HG03159 (cell line): ENCODE measurements at regions not wholly inside any gene's neighbourhood (a gene's known extent, or its start where the extent isn't known, plus 50 kb on each side); places are given as distances from the start of the nearest gene placed in this dataset.

Experiments
- ATAC-seq: cut with Tn5 transposase; IDR thresholded peaks from one replicate; pipeline ENCODE4 v1.9.1; 2021; ENCODE audit warnings: mild to moderate bottlenecking, moderate library complexity; ENCODE audit not compliant: unreplicated experiment

DNA sequence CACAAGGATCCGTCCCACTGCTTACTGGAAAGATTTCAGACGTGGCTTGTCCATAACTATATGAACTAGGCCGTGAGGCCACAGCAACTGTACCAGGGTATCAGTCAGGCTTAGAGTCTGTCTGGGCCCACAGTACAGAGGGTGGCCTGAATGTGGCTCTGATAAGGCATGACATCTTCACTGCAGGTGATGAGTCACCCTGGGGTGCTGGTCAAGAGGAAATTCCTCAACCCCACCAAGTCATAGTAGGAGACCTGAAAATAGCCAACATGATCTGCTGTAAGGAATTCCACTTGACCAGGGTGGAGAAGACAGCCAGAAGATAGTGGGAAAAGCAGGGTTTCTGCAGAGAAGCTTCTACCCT is 107.7 kb downstream of the INHBB start:
- ATAC-seq, result no peak

DNA sequence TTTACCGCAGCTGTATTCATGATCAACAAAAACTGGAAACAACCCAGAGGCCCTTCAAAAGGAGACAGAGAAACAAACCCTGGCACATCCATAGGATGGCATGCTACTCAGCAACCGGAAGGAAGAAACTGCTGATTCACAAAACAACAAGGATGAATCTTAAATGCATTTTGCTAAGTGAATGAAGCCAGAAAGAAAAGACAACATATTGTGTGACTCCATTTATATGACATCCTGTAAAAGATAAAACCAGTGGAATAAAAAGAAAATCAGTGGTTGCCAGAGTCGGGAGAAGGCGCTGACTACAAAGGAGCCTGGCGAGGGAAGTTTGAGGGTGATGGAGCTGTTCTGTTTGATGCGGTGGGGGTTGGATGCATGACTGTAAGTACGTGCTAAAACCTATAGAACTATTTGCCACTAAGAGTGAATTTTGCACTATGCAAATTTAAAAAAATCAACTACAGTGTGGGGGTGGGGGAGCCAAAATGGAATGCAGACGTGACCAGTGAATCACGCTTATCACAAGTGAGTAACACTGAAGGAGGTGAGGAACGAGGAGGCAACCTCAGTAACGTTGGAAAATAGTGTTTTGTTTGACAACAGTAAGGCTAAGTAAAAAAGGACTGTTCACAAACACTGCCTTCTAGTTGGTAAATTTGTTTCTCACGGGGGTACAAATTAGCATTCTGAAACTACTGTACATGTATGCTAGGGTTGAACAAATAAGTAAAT is 108.9 kb downstream of the INHBB start:
- no peak for ATAC-seq

DNA sequence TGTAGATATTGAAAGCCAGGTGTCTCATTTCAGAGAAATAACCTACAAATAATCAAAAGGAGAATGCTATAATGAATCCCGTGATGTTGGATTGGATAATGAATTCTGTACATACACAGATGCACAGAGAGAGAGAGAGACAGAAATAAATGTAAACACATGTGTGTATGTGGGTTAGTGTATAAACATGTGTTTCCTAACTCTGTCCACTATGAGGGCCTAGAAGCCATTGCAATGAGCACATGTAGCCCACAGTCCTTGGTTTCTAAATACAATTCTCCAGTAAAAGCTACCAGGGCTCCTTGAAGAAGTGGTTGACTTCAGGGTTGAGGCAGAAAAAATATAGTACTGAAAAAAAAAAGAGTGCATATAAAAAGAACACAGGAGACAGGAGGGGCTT is 109.5 kb downstream of the INHBB start:
- no peak for ATAC-seq

- ATAC-seq, result no peak
These were observed 110.9 kb downstream of the INHBB start for GRCh38 chr2:120456867-120457266.

DNA sequence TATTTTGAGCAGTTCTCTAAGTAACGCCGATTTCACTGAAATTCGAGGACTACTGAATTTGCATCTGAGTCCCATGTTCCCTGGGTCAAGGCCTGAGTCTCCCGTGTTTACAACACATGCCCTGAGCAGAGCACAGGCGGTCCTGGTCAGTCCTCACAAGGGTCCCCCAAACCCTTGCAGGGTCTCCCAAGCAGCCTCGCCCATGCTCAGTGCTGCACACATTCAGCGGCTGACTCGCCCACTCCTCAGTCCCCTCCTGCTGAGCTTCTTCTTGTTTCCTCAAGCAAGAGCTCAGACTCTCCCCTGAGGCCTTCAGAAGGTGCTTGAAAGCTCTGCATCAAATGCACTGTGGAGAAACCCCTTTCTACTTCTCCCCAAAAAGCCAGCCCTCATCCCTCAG is 114.6 kb downstream of the INHBB start:
- ATAC-seq, result no peak

DNA sequence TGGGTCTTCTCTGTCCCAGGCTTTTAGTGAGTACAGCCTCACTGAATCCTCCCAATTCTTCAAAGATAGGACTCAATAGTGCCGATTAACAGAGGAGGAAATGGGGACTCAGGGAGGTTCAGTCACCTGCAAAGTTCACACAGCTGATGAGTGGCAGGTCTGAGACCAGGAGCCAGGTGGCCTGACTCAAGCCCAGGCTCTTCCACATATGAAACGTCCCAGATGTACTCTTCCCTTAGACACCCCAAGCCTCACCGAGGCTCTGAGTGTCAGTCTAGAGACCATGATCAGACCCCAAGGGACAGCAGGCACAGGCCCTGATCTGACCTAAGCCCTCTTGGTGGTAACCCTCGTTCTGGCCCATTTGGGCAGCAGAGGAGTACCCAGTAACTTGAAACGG is 115.2 kb downstream of the INHBB start:
- no peak for ATAC-seq

DNA sequence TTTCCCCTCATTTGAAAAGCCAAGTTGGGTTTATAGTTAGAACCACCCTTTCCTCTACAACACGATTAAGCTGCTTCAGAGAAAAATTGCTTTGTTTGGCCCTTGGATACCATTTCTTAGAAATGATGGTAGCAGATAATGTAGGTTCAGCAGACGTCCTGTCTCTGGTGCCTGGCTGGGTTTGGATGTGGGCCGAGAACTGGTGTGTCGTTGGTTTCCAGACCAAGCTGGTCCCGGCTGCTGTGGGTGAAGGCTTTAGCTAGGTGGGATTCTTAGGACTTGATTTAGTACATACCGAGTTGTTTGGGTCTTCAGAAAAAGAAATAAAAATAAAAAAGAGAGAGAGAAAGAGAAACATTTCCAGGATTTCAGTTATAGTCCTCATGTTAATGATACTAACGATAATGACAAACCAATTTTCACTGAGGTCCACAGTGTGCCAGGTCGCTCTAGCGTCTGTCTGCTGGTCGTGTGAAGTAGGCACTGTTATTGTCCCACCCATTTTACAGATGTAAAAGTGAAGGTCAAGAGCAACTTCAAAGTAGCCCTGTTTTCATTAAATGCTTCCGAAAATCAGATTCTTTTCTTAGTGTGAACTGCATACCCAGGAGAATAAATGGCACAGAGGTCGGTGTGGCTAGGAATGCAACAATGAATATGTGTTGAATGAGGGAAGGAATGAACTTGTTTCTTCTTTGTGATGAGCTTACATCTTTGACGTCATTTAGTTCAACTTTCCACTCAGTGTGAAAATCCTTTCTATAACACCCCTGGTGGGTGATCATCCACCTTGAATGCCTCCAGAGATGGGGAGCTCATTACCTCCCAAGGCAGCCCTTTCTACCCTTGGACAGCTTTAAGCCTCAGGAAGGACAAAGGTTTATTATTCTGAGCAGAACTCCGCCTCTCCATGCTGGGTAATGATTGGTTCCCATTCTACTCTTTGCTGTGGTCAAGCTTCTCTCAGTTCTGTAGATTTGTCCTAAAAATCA is 115.9 kb downstream of the INHBB start:
- no peak for ATAC-seq

- ATAC-seq, result no peak
These were observed 117.6 kb downstream of the INHBB start for GRCh38 chr2:120463527-120463926.

DNA sequence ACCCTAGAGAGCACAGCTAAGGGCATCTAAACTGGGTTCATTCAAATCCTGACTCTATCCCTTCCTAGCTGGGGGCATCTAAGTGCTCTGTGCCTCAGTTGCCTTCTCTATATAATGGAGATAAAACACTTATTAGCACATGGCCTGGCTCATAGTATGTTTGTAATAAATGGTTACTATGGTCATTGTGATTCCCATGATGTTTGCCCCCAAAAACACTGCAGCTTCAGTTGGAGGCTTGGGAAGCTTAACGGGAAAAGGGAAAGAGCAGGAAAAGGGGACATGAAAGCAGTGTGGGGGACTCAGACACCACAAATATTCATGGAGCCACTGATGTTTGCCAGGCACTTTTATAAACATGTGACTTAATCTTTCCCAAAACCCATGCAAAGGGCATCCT is 118.1 kb downstream of the INHBB start:
- ATAC-seq, result no peak

DNA sequence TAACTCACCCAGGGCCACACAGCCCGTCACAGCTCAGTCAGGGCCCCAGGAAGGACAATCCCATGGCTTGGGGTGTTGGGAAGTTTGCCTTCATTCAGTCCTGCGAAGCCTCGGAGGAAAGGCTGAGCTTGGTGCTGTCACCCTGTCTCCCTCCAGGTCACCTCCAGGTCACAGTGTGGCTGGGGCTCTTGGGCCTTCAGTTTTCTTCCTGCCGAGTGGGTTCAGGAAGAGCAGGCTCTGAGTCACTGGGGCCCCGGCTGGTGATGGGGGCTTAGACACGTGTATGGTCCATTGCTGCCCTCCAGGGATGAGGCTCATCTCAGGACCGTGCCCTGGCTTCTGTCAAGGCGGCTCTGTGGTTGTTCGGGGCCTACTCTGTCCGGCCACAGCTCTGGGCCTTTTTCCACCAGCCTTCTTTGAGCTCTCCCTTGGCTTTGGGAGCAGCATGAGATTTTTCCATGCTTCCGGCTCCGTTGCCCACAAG is 118.6 kb downstream of the INHBB start:
- ATAC-seq, result no peak

DNA sequence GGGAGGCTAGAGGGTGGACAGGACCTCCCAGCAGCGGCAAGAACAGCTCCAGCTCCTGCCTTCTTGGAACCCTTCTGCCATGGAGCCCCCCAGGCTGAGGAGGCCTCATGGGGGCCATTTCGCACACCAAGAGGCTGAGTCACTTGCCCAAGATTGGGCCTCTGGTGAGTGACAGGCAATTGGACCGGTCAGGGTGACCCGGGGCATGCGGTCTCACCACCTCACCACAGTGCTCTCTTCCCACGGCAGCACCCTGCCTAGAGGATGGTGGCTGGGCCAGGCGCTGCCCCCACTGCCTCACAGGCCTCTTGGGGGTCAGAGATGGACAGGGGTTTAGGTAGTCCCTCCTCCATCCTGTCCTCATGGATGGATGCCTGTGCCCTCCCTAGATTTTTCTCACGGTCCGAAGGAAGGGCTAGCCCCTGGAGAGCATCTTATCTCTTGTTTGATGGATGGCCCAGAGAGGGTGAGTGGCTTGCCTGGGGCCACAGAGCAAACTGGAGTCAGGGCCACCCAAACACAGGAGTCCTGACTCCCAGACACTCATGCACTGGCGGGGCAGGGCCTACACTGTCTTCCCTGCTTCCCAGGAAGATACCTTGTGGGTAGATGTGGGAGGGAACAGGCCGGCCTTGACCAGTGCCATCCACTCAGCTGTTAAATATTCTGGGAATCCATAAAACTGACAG is 119.2 kb downstream of the INHBB start:
- no peak for ATAC-seq

- ATAC-seq, result no peak
These were observed 119.7 kb downstream of the INHBB start for GRCh38 chr2:120465701-120465988.

GRCh38 chr2:120465989-120466703 is 120.2 kb downstream of the INHBB start:
- no peak for ATAC-seq

DNA sequence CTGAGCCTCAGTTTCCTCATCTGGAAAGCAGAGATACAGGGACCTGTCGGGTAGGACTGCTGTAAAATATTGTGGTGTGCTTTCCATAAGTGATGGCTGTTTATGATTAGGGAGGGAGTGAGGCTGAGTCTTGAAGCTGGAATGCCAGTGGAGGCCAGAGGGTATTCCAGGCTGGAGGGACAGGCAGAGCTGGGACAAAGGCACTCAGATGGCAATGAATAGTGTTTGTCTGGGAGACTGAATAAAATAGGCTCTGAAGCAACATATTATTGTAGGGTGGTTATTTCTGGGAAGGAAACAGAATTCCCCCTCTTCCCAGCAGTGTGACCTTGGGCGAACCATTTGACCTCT is 120.7 kb downstream of the INHBB start:
- ATAC-seq, result no peak

GRCh38 chr2:120468136-120468535 is 122.2 kb downstream of the INHBB start:
- ATAC-seq, result no peak

DNA sequence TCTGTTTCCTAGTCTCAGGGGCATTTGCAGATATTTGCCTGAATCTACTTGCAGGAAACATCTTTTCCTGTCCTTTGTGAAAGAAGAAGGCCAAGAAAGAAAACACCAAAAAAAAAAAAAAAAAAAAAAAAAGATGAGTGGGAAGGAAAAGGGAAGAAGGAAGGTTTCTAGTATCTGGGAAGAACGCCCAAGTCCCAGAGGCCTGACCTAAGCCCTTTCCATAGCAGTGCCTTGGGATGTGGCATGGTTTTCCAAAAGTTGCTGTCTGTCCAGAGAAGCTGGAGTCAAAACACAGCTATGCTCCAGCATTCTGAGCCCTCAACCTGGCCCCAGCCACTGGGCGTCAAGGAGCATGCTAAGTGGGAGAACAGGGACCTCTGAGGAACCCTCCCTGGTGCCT is 123.5 kb downstream of the INHBB start:
- ATAC-seq, result no peak

DNA sequence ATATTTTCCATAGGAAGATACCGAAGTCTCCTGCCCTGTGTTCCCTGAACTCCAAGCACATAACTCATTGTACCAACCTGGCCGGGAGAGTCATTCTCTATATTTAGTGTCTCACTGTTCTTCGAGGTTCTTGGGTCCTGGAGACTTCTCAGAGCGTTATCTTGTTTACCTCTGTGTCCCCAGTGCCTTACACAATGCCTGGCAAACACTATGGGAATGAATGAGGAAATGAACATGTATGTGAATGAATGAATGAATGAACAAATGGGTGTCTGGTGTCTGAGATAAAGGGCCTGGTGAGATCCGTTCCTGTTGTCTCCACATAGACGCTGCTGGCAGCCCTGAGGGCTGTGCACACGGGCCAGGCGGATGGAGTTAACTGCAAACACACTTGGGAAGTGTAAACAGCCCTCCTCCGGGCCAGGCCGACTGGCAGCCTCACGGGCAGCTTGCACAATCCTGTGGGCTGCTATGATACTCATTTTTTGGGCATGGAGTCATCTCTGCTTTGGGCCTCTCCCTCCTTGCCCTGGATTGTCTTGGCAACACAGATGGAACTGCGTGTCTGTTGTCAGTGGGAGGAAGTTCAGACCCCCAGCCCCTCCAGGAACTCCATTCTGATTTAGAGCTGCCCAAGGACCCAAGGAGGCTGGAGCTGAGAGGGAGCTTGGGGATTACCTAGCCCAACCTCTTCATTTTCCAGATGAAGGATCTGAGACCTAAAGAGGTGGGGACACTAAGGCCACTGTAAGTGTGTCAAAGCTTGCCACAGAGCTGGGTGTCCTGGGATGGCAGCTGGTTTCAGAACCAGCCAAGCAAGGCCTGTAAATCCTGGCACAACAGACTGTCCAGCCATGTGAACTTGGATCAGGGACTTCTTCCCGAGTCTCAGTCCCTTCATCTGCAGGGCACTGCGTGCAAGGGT is 124.4 kb downstream of the INHBB start:
- no peak for ATAC-seq

DNA sequence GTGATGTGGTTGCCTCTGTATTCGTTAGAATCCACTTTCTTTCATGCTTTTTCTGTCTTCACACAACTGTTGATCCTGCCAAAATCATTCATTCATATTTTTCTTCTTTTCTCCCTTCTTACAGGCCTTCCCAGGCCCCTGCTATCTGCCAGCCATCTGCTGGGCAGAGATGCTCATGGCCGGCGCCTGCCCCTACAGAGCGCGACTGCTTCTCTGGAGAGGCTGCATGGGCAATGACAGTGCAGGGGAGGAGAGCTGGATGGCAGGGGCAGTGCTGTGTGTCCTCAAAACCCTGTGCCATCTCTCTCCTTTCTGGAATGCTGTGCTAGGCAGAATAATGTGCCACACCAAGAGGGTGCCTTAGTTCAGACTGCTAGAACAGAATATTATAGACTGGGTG is 125.2 kb downstream of the INHBB start:
- ATAC-seq, result no peak

DNA sequence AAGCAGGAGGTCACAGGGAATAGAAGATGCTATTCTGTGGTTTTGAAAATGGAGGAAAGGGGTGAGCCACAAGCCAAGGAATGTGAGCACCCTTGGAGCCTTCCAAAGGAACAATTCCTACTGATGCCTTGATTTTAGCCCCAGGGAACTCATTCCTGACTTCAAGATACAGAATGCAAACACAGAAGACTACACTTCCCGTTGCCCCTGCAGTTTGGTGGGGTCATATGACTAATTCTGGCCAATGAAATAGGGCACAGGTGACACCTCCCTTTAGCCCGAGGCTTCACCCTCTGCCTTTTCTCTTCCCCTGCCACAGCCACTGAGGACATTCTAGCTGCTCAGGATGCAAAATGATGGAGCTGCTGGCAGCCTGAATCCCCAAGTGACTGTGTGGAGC is 126.1 kb downstream of the INHBB start:
- ATAC-seq, result no peak

DNA sequence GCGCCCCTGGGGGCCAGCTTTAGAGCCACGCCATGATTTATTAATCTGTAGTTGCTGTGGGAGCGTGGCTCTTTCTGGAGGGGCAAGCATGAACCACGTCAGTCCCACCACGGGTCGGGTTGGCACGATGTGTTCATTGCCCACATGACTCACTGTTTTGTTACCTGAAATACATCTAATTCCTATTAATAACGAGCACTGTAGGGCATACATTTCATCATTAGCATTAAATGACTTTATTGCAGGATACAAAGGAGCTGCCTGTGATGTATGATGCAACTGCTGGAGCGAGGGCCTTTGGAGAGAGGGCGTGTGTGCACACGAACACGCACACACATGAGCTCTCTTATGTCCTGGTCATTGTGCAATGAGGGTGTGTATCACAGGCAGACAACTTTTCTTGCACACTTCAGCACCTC is 127.0 kb downstream of the INHBB start:
- ATAC-seq, result no peak
